B cell (primary cell): ENCODE measurements at regions not wholly inside any gene's neighbourhood (a gene's known extent, or its start where the extent isn't known, plus 50 kb on each side); places are given as distances from the start of the nearest gene placed in this dataset.

Source experiments
- ATAC-seq: fragments of 200-7000 bp; cut with Tn5 transposase; one replicate; pipeline ENCODE4 v1.10.0; 2021; ENCODE audit warnings: low read depth, mild to moderate bottlenecking, moderate number of reproducible peaks, moderate library complexity
- CTCF ChIA-PET: fragments of 350-600 bp; sonication (Branson Sonifier 250); formaldehyde crosslinking; loops from one replicate; lab custom pipeline; 2021; ENCODE audit warnings: antibody characterized with exemption, inconsistent platforms; lab: Charles Lee
- POLR2A ChIA-PET: fragments of 350-600 bp; sonication (Branson Sonifier 250); formaldehyde crosslinking; loops from one replicate; lab custom pipeline; 2021; ENCODE audit warnings: antibody characterized with exemption; lab: Charles Lee
- DNase-seq: peaks from one replicate; pipeline ENCODE4 v3.0.0; 2013
- H2AFZ ChIP-seq: 2 replicates; pipeline ENCODE4 v1.6.1; 2012; ENCODE audit warnings: mild to moderate bottlenecking, low read depth, low read length; ENCODE audit not compliant: insufficient read depth, poor library complexity, severe bottlenecking
- H3K27ac ChIP-seq, 2 donors: 1 replicate in 1 of 2; 2 replicates in 1 of 2; pipeline ENCODE4 v1.5.1; 2012 to 2013; ENCODE audit warnings: low read length in 2 of 2, mild to moderate bottlenecking in 2 of 2, moderate library complexity in 1 of 2
- H3K27me3 ChIP-seq, 4 experiments: fragments of 200-600 bp in 1 of 4; sonication (generic) in 1 of 4; replicated peaks in 1 of 4; 1 replicate in 2 of 4; 2 replicates in 2 of 4; pipeline versions ENCODE4 v1.6.1 to v1.7.0; 2013 to 2016; ENCODE audit warnings: low read length in 3 of 4, mild to moderate bottlenecking in 2 of 4, mixed read lengths in 1 of 4, moderate library complexity in 1 of 4; ENCODE audit not compliant: insufficient read depth in 4 of 4, control insufficient read depth in 3 of 4; ENCODE audit errors: control extremely low read depth in 1 of 4
- H3K36me3 ChIP-seq, 2 experiments: replicated peaks in 1 of 2; 1 replicate in 1 of 2; 2 replicates in 1 of 2; pipeline versions ENCODE4 v1.6.1 to v1.7.1; 2013; ENCODE audit warnings: low read length in 1 of 2; ENCODE audit not compliant: insufficient read depth in 2 of 2, control insufficient read depth in 1 of 2; ENCODE audit errors: control extremely low read depth in 1 of 2, extremely low read depth in 1 of 2
- H3K4me1 ChIP-seq, 2 donors: fragments of 200-600 bp in 1 of 2; sonication (generic) in 1 of 2; 1 replicate in 1 of 2; 2 replicates in 1 of 2; pipeline versions ENCODE4 v1.5.1 to v1.6.1; 2013 to 2017; ENCODE audit warnings: low read length in 2 of 2; ENCODE audit not compliant: control insufficient read depth in 2 of 2, insufficient read depth in 2 of 2
- H3K4me2 ChIP-seq: replicated peaks from 2 replicates; pipeline ENCODE3; 2012; ENCODE audit warnings: mild to moderate bottlenecking, low read depth, low read length; ENCODE audit not compliant: poor library complexity, severe bottlenecking
- H3K4me3 ChIP-seq, 5 experiments: fragments of 200-600 bp in 1 of 5; sonication (generic) in 1 of 5; 1 replicate in 3 of 5; 2 replicates in 2 of 5; pipeline versions ENCODE4 v1.5.1 to v1.7.0; 2011 to 2016; ENCODE audit warnings: low read length in 4 of 5, mild to moderate bottlenecking in 4 of 5, low read depth in 2 of 5, control low read depth in 1 of 5, moderate library complexity in 1 of 5; ENCODE audit not compliant: insufficient read depth in 1 of 5; ENCODE audit errors: control extremely low read depth in 1 of 5, extremely low read depth in 1 of 5
- H3K79me2 ChIP-seq: fragments of 200-600 bp; sonication (generic); one replicate; pipeline ENCODE4 v1.6.0; 2016; ENCODE audit warnings: low read length; ENCODE audit not compliant: control insufficient read depth, insufficient read depth
- H3K9ac ChIP-seq: fragments of 200-600 bp; sonication (generic); 2 replicates; pipeline ENCODE4 v1.6.1; 2017; ENCODE audit warnings: mild to moderate bottlenecking, low read length, moderate library complexity
- H3K9me3 ChIP-seq, 3 donors: one replicate each; pipeline versions ENCODE4 v1.6.1 to v1.7.1; 2013; ENCODE audit warnings: low read length in 2 of 3; ENCODE audit not compliant: control insufficient read depth in 2 of 3, insufficient read depth in 1 of 3; ENCODE audit errors: control extremely low read depth in 1 of 3
- H4K20me1 ChIP-seq: 2 replicates; pipeline ENCODE4 v1.6.0; 2012; ENCODE audit warnings: mild to moderate bottlenecking, low read length; ENCODE audit not compliant: insufficient read depth, control insufficient read depth, poor library complexity, severe bottlenecking
- H3K27ac Mint-ChIP-seq: one replicate; pipeline ENCODE4 v1.8.0; 2021; ENCODE audit warnings: mixed read lengths
- H3K27me3 Mint-ChIP-seq: one replicate; pipeline ENCODE4 v1.8.0; 2021; ENCODE audit warnings: mixed read lengths
- H3K4me1 Mint-ChIP-seq: one replicate; pipeline ENCODE4 v1.8.0; 2021; ENCODE audit warnings: mixed read lengths
- H3K4me3 Mint-ChIP-seq: one replicate; pipeline ENCODE4 v1.8.0; 2021; ENCODE audit warnings: mixed read lengths
- H3K9me3 Mint-ChIP-seq: one replicate; pipeline ENCODE4 v1.8.0; 2022; ENCODE audit warnings: mixed read lengths; ENCODE audit not compliant: insufficient read depth
- CTCF ChIP-seq: fragments of 200-600 bp; IDR thresholded peaks from one replicate; pipeline ENCODE4 v1.8.0; 2022; ENCODE audit warnings: antibody characterized with exemption, mild to moderate bottlenecking
- EZH2 ChIP-seq: IDR thresholded peaks from 2 replicates; pipeline ENCODE4 v1.6.1; 2012; ENCODE audit warnings: borderline replicate concordance, low read depth, mild to moderate bottlenecking, moderate library complexity, low read length; ENCODE audit not compliant: insufficient read depth, poor library complexity, severe bottlenecking
- WGBS: methylation state at CpG from one replicate; pipeline ENCODE4 v1.1.5; 2013; ENCODE audit warnings: missing lambda C conversion rate; ENCODE audit not compliant: insufficient coverage; 5-methylcytosine and 5-hydroxymethylcytosine counted together
- intact Hi-C: fragments of 100-400 bp; cut with micrococcal nuclease; formaldehyde crosslinking; loops from one replicate; pipeline ENCODE4 v1.10.0; 2022

- 93% methylated on average over 4 of the region's 9 CpGs for WGBS
- Histone ChIP-seq H3K4me1 (no peaks in the 10 kb centered on the region), H3K27me3 (no peaks in the 10 kb centered on the region), H3K4me3 (no peak overlapping the region), H3K27ac (no peak overlapping the region), H3K79me2 (no peaks in the 10 kb centered on the region), H4K20me1 (no peaks in the 10 kb centered on the region), H3K4me2 (no peak overlapping the region), H2AFZ (no peak overlapping the region), H3K36me3 (no peaks in the 10 kb centered on the region), H3K9ac (no peak overlapping the region), H3K9me3 (no peaks in the 10 kb centered on the region)
- ChIA-PET CTCF (no interaction called here), POLR2A (no interaction called here)
- DNase-seq = no peak
- H3K27me3 Mint-ChIP-seq = peaks cover 3% of the 10 kb centered on the region
- ATAC-seq = no peak
- intact Hi-C loops = no loop called here
- H3K9me3 Mint-ChIP-seq = no peaks in the 10 kb centered on the region
- TF ChIP-seq EZH2 (no peak), CTCF (no peak)
- H3K4me3 Mint-ChIP-seq = no peak overlapping the region
- no peak overlapping the region for H3K27ac Mint-ChIP-seq
- H3K4me1 Mint-ChIP-seq = no peaks in the 10 kb centered on the region
These were observed 389.2 kb downstream of the SHANK2 start for GRCh38 chr11:70863186-70863585.

- Mint-ChIP-seq H3K9me3 (no peaks in the 10 kb centered on the region), H3K27ac (no peak overlapping the region), H3K4me3 (no peak overlapping the region), H3K4me1 (no peaks in the 10 kb centered on the region), H3K27me3 (peaks cover 3% of the 10 kb centered on the region)
- Histone ChIP-seq H3K36me3 (no peaks in the 10 kb centered on the region), H3K9ac (no peak overlapping the region), H3K27ac (no peak overlapping the region), H3K79me2 (no peaks in the 10 kb centered on the region), H3K4me3 (no peak overlapping the region), H3K4me2 (no peak overlapping the region), H3K4me1 (no peaks in the 10 kb centered on the region), H3K9me3 (no peaks in the 10 kb centered on the region), H3K27me3 (no peaks in the 10 kb centered on the region), H2AFZ (no peak overlapping the region), H4K20me1 (no peaks in the 10 kb centered on the region)
- 76% methylated on average over 4 of the region's 4 CpGs for WGBS
- POLR2A ChIA-PET = no interaction called here
- TF ChIP-seq EZH2 (no peak), CTCF (no peak)
- DNase-seq (no peak), ATAC-seq (no peak)
- intact Hi-C loops = no loop called here
- CTCF ChIA-PET = no interaction called here
These were observed 388.4 kb downstream of the SHANK2 start for GRCh38 chr11:70863993-70864392.
